Panc1 (cell line): ENCODE measurements at regions not wholly inside any gene's neighbourhood (a gene's known extent, or its start where the extent isn't known, plus 50 kb on each side); places are given as distances from the start of the nearest gene placed in this dataset.

Experiments
- POLR2AphosphoS5 ChIP-seq: IDR thresholded peaks from 2 replicates; pipeline ENCODE4 v1.6.1; 2012; ENCODE audit warnings: mild to moderate bottlenecking, low read depth, low read length, moderate library complexity
- SIN3A ChIP-seq: IDR thresholded peaks from 2 replicates; pipeline ENCODE4 v1.6.1; 2012; ENCODE audit warnings: low read depth, mild to moderate bottlenecking, low read length, moderate library complexity, borderline replicate concordance; ENCODE audit not compliant: insufficient read depth
- TCF7L2 ChIP-seq: IDR thresholded peaks from 2 replicates; pipeline ENCODE4 v1.6.1; 2011; ENCODE audit warnings: mild to moderate bottlenecking, low read depth, low read length, inconsistent platforms
- TF ChIP-seq, protein P1 (sequence below): fragments of 450-650 bp; IDR thresholded peaks from 2 replicates; pipeline ENCODE4 v1.5.1; 2017; ENCODE audit warnings: mild to moderate bottlenecking

DNA sequence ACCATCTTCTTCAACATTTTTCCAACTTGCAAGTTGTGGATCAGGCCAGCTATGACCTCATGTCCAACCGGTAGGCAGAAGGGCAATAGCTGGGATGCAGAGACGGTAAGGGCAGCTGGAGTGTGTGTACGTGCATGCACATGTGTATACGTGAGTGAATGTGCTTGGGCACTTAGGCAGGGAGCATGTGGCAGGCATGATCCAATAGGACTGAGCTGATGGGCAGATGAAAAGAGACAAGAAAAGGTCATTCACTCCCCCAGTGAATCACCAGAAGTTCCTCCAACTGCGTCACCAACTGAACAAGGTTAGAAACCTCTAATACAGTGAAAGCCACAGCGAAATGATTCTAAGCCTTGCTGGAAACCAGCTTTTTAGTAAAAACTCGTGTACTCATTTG, 176.1 kb downstream of the FGFR2 start:
- TF ChIP-seq TCF7L2 (no peak), POLR2AphosphoS5 (no peak), SIN3A (no peak)
- TF ChIP-seq, protein P1, sequence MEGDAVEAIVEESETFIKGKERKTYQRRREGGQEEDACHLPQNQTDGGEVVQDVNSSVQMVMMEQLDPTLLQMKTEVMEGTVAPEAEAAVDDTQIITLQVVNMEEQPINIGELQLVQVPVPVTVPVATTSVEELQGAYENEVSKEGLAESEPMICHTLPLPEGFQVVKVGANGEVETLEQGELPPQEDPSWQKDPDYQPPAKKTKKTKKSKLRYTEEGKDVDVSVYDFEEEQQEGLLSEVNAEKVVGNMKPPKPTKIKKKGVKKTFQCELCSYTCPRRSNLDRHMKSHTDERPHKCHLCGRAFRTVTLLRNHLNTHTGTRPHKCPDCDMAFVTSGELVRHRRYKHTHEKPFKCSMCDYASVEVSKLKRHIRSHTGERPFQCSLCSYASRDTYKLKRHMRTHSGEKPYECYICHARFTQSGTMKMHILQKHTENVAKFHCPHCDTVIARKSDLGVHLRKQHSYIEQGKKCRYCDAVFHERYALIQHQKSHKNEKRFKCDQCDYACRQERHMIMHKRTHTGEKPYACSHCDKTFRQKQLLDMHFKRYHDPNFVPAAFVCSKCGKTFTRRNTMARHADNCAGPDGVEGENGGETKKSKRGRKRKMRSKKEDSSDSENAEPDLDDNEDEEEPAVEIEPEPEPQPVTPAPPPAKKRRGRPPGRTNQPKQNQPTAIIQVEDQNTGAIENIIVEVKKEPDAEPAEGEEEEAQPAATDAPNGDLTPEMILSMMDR: no peak
